HAP-1 (cell line): ENCODE measurements at regions not wholly inside any gene's neighbourhood (a gene's known extent, or its start where the extent isn't known, plus 50 kb on each side); places are given as distances from the start of the nearest gene placed in this dataset.

ENCODE experiments used
- DNase-seq, 2 experiments: peaks; one replicate each; pipeline ENCODE4 v3.0.0-alpha.2; 2016 to 2020; ENCODE audit warnings: low spot score in 2 of 2
- H3K27me3 ChIP-seq: fragments of 250-450 bp; sonication (Bioruptor Pico); 2 replicates; pipeline ENCODE4 v1.5.1; 2020; ENCODE audit warnings: low read depth, mild to moderate bottlenecking, moderate library complexity
- H3K36me3 ChIP-seq: fragments of 250-450 bp; sonication (Bioruptor Pico); replicated peaks from 2 replicates; pipeline ENCODE4 v1.5.1; 2020; ENCODE audit warnings: mild to moderate bottlenecking
- H3K4me1 ChIP-seq: fragments of 250-450 bp; sonication (Bioruptor Pico); 2 replicates; pipeline ENCODE4 v1.5.1; 2020; ENCODE audit warnings: mild to moderate bottlenecking
- H3K4me3 ChIP-seq: fragments of 250-450 bp; sonication (Bioruptor Pico); 2 replicates; pipeline ENCODE4 v1.5.1; 2020; ENCODE audit warnings: mild to moderate bottlenecking, moderate library complexity
- H3K9me3 ChIP-seq: fragments of 250-450 bp; sonication (Bioruptor Pico); 2 replicates; pipeline ENCODE4 v1.5.1; 2020; ENCODE audit warnings: mild to moderate bottlenecking, moderate library complexity
- in situ Hi-C: fragments of 300-500 bp; cut with MboI; formaldehyde crosslinking; loops from 3 replicates; pipeline ENCODE4 v1.14.3; 2020; ENCODE audit warnings: low sequenced_read_pairs, inconsistent platforms, mixed read lengths

- Histone ChIP-seq H3K27me3 (no peaks in the 10 kb centered on the region), H3K36me3 (no peaks in the 10 kb centered on the region), H3K9me3 (no peaks in the 10 kb centered on the region), H3K4me3 (no peak overlapping the region), H3K4me1 (no peaks in the 10 kb centered on the region)
- in situ Hi-C loops: no loop called here
- no peak for DNase-seq
These were observed 257.5 kb upstream of the MTNR1B start for GRCh38 chr11:92711926-92712325.

DNA sequence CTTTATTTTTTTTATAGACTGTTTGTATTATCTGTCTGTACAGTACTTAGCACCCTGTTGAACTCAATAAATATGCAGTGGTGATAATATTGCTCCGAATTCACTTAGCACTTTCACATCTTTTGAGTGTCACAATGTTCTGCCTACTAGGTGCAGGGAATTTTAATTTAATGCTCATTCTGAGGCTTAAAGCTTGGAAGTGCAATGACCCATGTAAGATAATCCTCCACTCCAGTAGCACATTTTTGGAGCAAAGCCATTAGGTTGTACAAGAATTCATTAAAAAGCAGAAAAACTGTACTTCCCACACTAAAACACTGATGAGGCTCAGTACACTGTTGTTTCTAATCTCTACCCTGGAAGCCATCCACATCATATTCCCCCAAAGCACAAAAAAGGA, 255.3 kb upstream of the MTNR1B start:
- H3K4me1 ChIP-seq: no peaks in the 10 kb centered on the region
- in situ Hi-C loops: no loop called here

DNA sequence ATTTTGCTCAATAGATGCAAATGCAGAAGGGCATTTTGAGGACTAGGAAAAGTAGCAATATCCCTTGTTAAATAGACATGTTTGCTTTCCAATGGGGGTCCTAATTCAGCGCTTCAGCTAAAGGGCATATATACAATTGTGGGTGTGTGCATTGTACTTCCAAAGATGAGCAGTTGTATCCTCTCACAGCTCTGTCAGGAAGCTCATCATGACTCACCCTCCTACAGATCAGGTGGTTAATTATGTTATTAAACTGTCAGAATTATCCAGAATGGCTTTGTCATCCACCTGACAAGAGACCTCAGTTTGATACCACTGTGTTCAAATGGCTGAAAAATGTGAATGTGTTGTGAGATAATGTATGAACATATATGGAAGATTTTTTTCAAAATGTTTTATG, 252.2 kb upstream of the MTNR1B start:
- Histone ChIP-seq H3K36me3 (no peaks in the 10 kb centered on the region), H3K27me3 (no peaks in the 10 kb centered on the region), H3K4me1 (no peaks in the 10 kb centered on the region), H3K4me3 (no peak overlapping the region), H3K9me3 (no peaks in the 10 kb centered on the region)
- DNase-seq: no peak
- in situ Hi-C loops: no loop called here

More for the DNA sequence above, 255.3 kb upstream of the MTNR1B start:
- H3K4me3 ChIP-seq: no peak overlapping the region
- H3K36me3 ChIP-seq: no peaks in the 10 kb centered on the region
- no peaks in the 10 kb centered on the region for H3K9me3 ChIP-seq
- H3K27me3 ChIP-seq: no peaks in the 10 kb centered on the region
- peak in 1 of 2 experiments; percentile 3 for DNase-seq

- H3K27me3 ChIP-seq: no peaks in the 10 kb centered on the region
- in situ Hi-C loops: no loop called here
- H3K9me3 ChIP-seq: no peaks in the 10 kb centered on the region
- H3K36me3 ChIP-seq: no peaks in the 10 kb centered on the region
- no peak overlapping the region for H3K4me3 ChIP-seq
- H3K4me1 ChIP-seq: no peaks in the 10 kb centered on the region
- DNase-seq: no peak
These were observed 249.1 kb upstream of the MTNR1B start for GRCh38 chr11:92720385-92720784.

- Histone ChIP-seq H3K4me3 (no peak overlapping the region), H3K27me3 (no peaks in the 10 kb centered on the region; the same call in 1 of the 2 replicates), H3K9me3 (no peaks in the 10 kb centered on the region), H3K4me1 (no peaks in the 10 kb centered on the region), H3K36me3 (no peaks in the 10 kb centered on the region)
- in situ Hi-C loops: no loop called here
- no peak for DNase-seq
These were observed 244.1 kb upstream of the MTNR1B start for GRCh38 chr11:92725352-92725751.

GRCh38 chr11:92727123-92727522, 242.3 kb upstream of the MTNR1B start:
- Histone ChIP-seq H3K36me3 (no peaks in the 10 kb centered on the region), H3K4me1 (no peaks in the 10 kb centered on the region), H3K27me3 (no peaks in the 10 kb centered on the region; the same call in 1 of the 2 replicates), H3K4me3 (no peak overlapping the region), H3K9me3 (no peaks in the 10 kb centered on the region)
- DNase-seq: no peak
- in situ Hi-C loops: no loop called here

GRCh38 chr11:92727769-92728168, 241.7 kb upstream of the MTNR1B start:
- Histone ChIP-seq H3K9me3 (no peaks in the 10 kb centered on the region), H3K36me3 (no peaks in the 10 kb centered on the region), H3K4me1 (no peaks in the 10 kb centered on the region), H3K27me3 (no peaks in the 10 kb centered on the region; the same call in 1 of the 2 replicates), H3K4me3 (no peak overlapping the region)
- in situ Hi-C loops: no loop called here
- DNase-seq: no peak

- no peaks in the 10 kb centered on the region for H3K9me3 ChIP-seq
- no peaks in the 10 kb centered on the region for H3K4me1 ChIP-seq
- DNase-seq: no peak
- in situ Hi-C loops: no loop called here
- no peak overlapping the region for H3K4me3 ChIP-seq
- no peaks in the 10 kb centered on the region for H3K36me3 ChIP-seq
- H3K27me3 ChIP-seq: no peaks in the 10 kb centered on the region; the same call in 1 of the 2 replicates
These were observed 240.8 kb upstream of the MTNR1B start for GRCh38 chr11:92728628-92729027.

- in situ Hi-C loops: no loop called here
- Histone ChIP-seq H3K9me3 (no peaks in the 10 kb centered on the region), H3K27me3 (no peaks in the 10 kb centered on the region), H3K4me1 (no peaks in the 10 kb centered on the region), H3K4me3 (no peak overlapping the region), H3K36me3 (no peaks in the 10 kb centered on the region)
- no peak for DNase-seq
These were observed 234.4 kb upstream of the MTNR1B start for GRCh38 chr11:92735039-92735438.

DNA sequence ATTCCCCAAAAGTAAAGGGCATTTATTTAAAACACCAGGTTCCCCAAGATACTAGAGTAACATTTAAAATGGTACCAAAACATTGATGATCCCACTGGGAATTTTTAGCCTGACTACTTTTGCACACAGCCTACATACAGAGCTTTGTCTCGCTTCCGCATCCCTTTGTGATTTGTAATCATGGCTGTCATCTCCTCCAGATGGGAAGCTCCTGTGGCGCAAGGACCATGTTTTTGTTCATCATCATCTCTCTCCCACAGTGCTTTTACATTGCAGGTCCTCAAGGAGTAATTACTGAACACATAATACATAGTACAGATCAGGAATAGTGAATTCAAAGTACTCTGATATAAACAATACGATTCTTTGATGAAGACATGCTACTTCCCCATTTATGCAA, 231.2 kb upstream of the MTNR1B start:
- no peak for DNase-seq
- H3K27me3 ChIP-seq: no peaks in the 10 kb centered on the region
- no peaks in the 10 kb centered on the region for H3K9me3 ChIP-seq
- H3K4me3 ChIP-seq: no peak overlapping the region
- no peaks in the 10 kb centered on the region for H3K36me3 ChIP-seq
- no peaks in the 10 kb centered on the region for H3K4me1 ChIP-seq
- in situ Hi-C loops: no loop called here

DNA sequence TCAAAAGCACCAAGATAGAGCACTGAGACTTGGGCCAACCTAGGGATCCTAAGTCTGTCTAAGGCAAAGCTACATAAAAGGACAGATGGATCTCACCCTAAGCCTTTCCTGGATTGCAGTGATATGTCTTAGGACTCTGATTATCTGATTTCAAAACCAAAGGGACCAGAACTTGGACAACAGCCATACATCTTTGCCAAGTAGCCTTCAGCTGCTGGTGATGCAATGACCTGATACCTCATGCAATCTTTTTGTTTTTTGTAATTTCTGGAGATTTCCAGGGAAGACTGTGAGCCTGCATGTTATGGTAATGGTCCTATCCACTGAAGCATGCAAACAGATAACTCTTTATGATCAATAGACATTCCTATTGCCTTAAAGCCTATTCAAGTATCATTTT, 230.4 kb upstream of the MTNR1B start:
- DNase-seq: no peak
- H3K9me3 ChIP-seq: no peaks in the 10 kb centered on the region
- no peak overlapping the region for H3K4me3 ChIP-seq
- no peaks in the 10 kb centered on the region for H3K36me3 ChIP-seq
- H3K4me1 ChIP-seq: no peaks in the 10 kb centered on the region
- in situ Hi-C loops: no loop called here
- H3K27me3 ChIP-seq: no peaks in the 10 kb centered on the region

DNA sequence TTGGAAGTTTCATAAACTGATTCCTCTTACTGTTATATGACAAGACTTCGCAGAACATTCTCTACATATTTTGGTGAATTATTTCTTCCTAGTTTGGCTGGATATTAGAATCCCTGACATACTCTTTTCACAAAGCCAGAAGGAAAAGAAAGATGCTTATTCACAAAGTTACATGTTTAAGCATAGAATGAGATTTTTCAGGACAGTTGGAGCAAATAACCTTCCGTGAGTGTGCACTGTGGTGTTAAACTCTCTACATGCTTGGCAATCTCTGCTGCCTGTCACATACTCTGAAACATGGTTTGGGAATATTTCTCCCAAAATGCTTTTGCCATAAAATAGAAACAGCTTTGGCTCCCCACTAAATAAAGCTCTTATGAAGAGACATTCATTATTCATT, 230.0 kb upstream of the MTNR1B start:
- H3K4me1 ChIP-seq: no peaks in the 10 kb centered on the region
- in situ Hi-C loops: no loop called here
- H3K36me3 ChIP-seq: no peaks in the 10 kb centered on the region

GRCh38 chr11:92740276-92740675, 229.2 kb upstream of the MTNR1B start:
- in situ Hi-C loops: no loop called here

More for the DNA sequence above, 230.0 kb upstream of the MTNR1B start:
- no peak for DNase-seq
- H3K27me3 ChIP-seq: no peaks in the 10 kb centered on the region
- H3K4me3 ChIP-seq: no peak overlapping the region
- no peaks in the 10 kb centered on the region for H3K9me3 ChIP-seq

DNA sequence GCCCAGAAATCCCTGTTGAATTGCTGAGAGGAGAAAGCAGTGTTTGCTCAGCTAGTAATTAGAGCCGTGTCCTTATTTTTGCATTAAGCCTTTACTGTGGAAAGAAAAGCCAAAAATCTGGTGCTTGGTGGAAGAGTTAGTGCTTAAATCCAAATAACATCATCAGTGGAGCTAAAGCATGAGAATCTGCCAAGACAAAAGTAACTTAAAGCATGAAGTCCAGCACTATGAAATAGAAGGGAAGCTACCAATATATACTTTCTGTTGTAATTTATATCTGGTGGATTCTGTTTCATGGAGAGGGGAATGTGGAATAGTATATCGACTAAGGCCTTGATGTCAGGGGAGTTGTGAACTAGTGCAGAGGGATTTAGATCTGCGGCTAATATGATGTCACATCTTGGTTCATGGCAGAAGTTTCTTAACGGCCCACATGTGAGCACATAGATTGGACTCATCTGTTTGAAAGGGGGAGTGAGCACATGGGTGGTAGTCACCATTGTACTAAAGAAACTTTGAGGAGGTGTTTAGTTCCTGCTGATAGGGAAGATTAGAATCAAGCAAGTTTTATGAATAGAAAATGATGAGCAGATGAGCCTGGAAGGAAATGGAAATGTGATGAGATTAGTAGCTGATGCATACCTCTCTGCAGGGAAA, 224.4 kb upstream of the MTNR1B start:
- Histone ChIP-seq H3K36me3 (no peaks in the 10 kb centered on the region), H3K9me3 (no peaks in the 10 kb centered on the region), H3K27me3 (no peaks in the 10 kb centered on the region), H3K4me1 (no peaks in the 10 kb centered on the region), H3K4me3 (no peak overlapping the region)
- DNase-seq: no peak
- in situ Hi-C loops: no loop called here

More at GRCh38 chr11:92740276-92740675, 229.2 kb upstream of the MTNR1B start:
- H3K36me3 ChIP-seq: no peaks in the 10 kb centered on the region
- no peaks in the 10 kb centered on the region for H3K27me3 ChIP-seq
- no peaks in the 10 kb centered on the region for H3K4me1 ChIP-seq
- no peaks in the 10 kb centered on the region for H3K9me3 ChIP-seq
- no peak overlapping the region for H3K4me3 ChIP-seq
- no peak for DNase-seq

- no peaks in the 10 kb centered on the region for H3K27me3 ChIP-seq
- in situ Hi-C loops: no loop called here
- no peaks in the 10 kb centered on the region for H3K36me3 ChIP-seq
- H3K9me3 ChIP-seq: no peaks in the 10 kb centered on the region
- no peak for DNase-seq
- no peak overlapping the region for H3K4me3 ChIP-seq
- H3K4me1 ChIP-seq: no peaks in the 10 kb centered on the region
These were observed 218.7 kb upstream of the MTNR1B start for GRCh38 chr11:92750794-92751193.
